Liver (tissue), 8 donors: ENCODE measurements at regions not wholly inside any gene's neighbourhood (a gene's known extent, or its start where the extent isn't known, plus 50 kb on each side); places are given as distances from the start of the nearest gene placed in this dataset.

ENCODE experiments used
- DNase-seq: peaks from one replicate; pipeline ENCODE4 v3.0.0-alpha.2; 2017; ENCODE audit warnings: low spot score
- H3K27ac ChIP-seq, 2 donors: one replicate each; pipeline ENCODE4 v1.7.0; 2013; ENCODE audit warnings: inconsistent platforms in 2 of 2, low read length in 2 of 2, control low read depth in 1 of 2, low read depth in 1 of 2, mild to moderate bottlenecking in 1 of 2
- H3K27me3 ChIP-seq, 4 donors: one replicate each; pipeline versions ENCODE4 v1.6.1 to v1.7.0; 2013; ENCODE audit warnings: low read length in 3 of 4, inconsistent platforms in 1 of 4, mild to moderate bottlenecking in 1 of 4, moderate library complexity in 1 of 4; ENCODE audit not compliant: control insufficient read depth in 4 of 4, insufficient read depth in 4 of 4
- H3K36me3 ChIP-seq, 4 donors: one replicate each; pipeline versions ENCODE4 v1.6.1 to v1.7.0; 2013; ENCODE audit warnings: low read length in 3 of 4, mild to moderate bottlenecking in 3 of 4, low read depth in 1 of 4, moderate library complexity in 1 of 4; ENCODE audit not compliant: control insufficient read depth in 4 of 4, insufficient read depth in 3 of 4
- H3K4me1 ChIP-seq, 4 donors: one replicate each; pipeline versions ENCODE4 v1.6.1 to v1.7.0; 2013; ENCODE audit warnings: low read length in 3 of 4, mild to moderate bottlenecking in 3 of 4, moderate library complexity in 1 of 4; ENCODE audit not compliant: control insufficient read depth in 4 of 4, insufficient read depth in 4 of 4
- H3K4me3 ChIP-seq, 3 donors: one replicate each; pipeline versions ENCODE4 v1.6.1 to v1.7.0; 2013; ENCODE audit warnings: low read length in 3 of 3, control low read depth in 1 of 3, low read depth in 1 of 3, mild to moderate bottlenecking in 1 of 3
- H3K9ac ChIP-seq, 2 donors: one replicate each; pipeline ENCODE4 v1.7.0; 2013; ENCODE audit warnings: low read length in 2 of 2, mild to moderate bottlenecking in 2 of 2, moderate library complexity in 2 of 2, control low read depth in 1 of 2, low read depth in 1 of 2
- H3K9me3 ChIP-seq, 4 donors: one replicate each; pipeline versions ENCODE4 v1.6.1 to v1.7.0; 2013; ENCODE audit warnings: low read length in 3 of 4; ENCODE audit not compliant: control insufficient read depth in 4 of 4
- ATF3 ChIP-seq: IDR thresholded peaks from 2 replicates; pipeline ENCODE4 v1.6.1; 2016; ENCODE audit warnings: antibody characterized with exemption
- CTCF ChIP-seq: fragments of 150-350 bp; IDR thresholded peaks from 2 replicates; pipeline ENCODE4 v1.5.1; 2017; ENCODE audit warnings: improper control_type of control experiment, low read depth, low read length; ENCODE audit not compliant: missing input control
- EGR1 ChIP-seq, 2 donors: IDR thresholded peaks; 2 replicates each; pipeline ENCODE4 v1.6.1; 2016 to 2018; ENCODE audit warnings: antibody characterized with exemption in 2 of 2, low read depth in 2 of 2
- FOXA1 ChIP-seq: IDR thresholded peaks from 2 replicates; pipeline ENCODE4 v1.6.1; 2016; ENCODE audit warnings: antibody characterized with exemption
- HNF4A ChIP-seq, 2 donors: conservative IDR thresholded peaks; 2 replicates each; pipeline ENCODE4 v1.6.1; 2016; ENCODE audit warnings: antibody characterized with exemption in 2 of 2, mild to moderate bottlenecking in 2 of 2
- HNF4G ChIP-seq: IDR thresholded peaks from 2 replicates; pipeline ENCODE4 v1.6.1; 2016; ENCODE audit warnings: antibody characterized with exemption
- JUND ChIP-seq, 2 donors: IDR thresholded peaks; 2 replicates each; pipeline ENCODE4 v1.6.1; 2016; ENCODE audit warnings: antibody characterized with exemption in 2 of 2
- NR2F2 ChIP-seq: IDR thresholded peaks from 2 replicates; pipeline ENCODE4 v1.6.1; 2016; ENCODE audit warnings: antibody characterized with exemption
- RAD21 ChIP-seq, 2 donors: IDR thresholded peaks; 2 replicates each; pipeline ENCODE4 v1.6.1; 2016; ENCODE audit warnings: antibody characterized with exemption in 2 of 2, mild to moderate bottlenecking in 2 of 2
- REST ChIP-seq: IDR thresholded peaks from 2 replicates; pipeline ENCODE4 v1.6.1; 2016; ENCODE audit warnings: antibody characterized with exemption, mild to moderate bottlenecking
- RXRA ChIP-seq, 2 donors: IDR thresholded peaks; 2 replicates each; pipeline ENCODE4 v1.6.1; 2017 to 2018; ENCODE audit warnings: antibody characterized with exemption in 2 of 2, mild to moderate bottlenecking in 1 of 2
- SP1 ChIP-seq: IDR thresholded peaks from 2 replicates; pipeline ENCODE4 v1.6.1; 2018; ENCODE audit warnings: antibody characterized with exemption, mild to moderate bottlenecking
- YY1 ChIP-seq: IDR thresholded peaks from 2 replicates; pipeline ENCODE4 v1.6.1; 2016; ENCODE audit warnings: antibody characterized with exemption, mild to moderate bottlenecking
- ZBTB33 ChIP-seq: IDR thresholded peaks from 2 replicates; pipeline ENCODE4 v1.6.1; 2016; ENCODE audit warnings: antibody characterized with exemption
- WGBS: extraction: QIAGEN DNeasy Blood & Tissue Kit; methylation state at CpG from one replicate; pipeline ENCODE4 v1.1.7; 2013; 5-methylcytosine and 5-hydroxymethylcytosine counted together
- TF ChIP-seq, protein P1 (sequence below): IDR thresholded peaks from 2 replicates; pipeline ENCODE4 v1.6.1; 2016; ENCODE audit warnings: antibody characterized with exemption
- donor health status: healthy.
- donor health status: healthy.
- donor health status: healthy.
- donor health status: healthy.
- donor health status: healthy.

- Histone ChIP-seq H3K27me3 (no peaks in the 10 kb centered on the region), H3K27ac (no peak overlapping the region), H3K4me3 (no peak overlapping the region), H3K9me3 (no peaks in the 10 kb centered on the region), H3K9ac (peak overlapping the region in 1 of 2 donors; percentile 18), H3K4me1 (peaks cover 0 to 4% (median 3%) of the 10 kb centered on the region in 4 donors), H3K36me3 (no peaks in the 10 kb centered on the region)
- no peak for DNase-seq
- WGBS, result 61% methylated on average over 4 of the region's 4 CpGs
- TF ChIP-seq RXRA (IDR thresholded peaks at IDR 0.05), result no peak
- peak; percentile 100 for TF ChIP-seq RAD21 (IDR thresholded peaks at IDR 0.05)
- TF ChIP-seq, protein P1, sequence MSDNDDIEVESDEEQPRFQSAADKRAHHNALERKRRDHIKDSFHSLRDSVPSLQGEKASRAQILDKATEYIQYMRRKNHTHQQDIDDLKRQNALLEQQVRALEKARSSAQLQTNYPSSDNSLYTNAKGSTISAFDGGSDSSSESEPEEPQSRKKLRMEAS, result no peak
- TF ChIP-seq EGR1 (IDR thresholded peaks at IDR 0.05; ENCODE audit: low read depth in 2 of 2), result no peak
- peak; percentile 77 for TF ChIP-seq CTCF
- TF ChIP-seq NR2F2, result no peak
- peak in 1 of 2 donors; percentile 17 for TF ChIP-seq HNF4A (conservative IDR thresholded peaks at IDR 0.05)
Measured at GRCh38 chr18:64244571-64244970, 95.7 kb upstream of the LINC00305 start.

DNA sequence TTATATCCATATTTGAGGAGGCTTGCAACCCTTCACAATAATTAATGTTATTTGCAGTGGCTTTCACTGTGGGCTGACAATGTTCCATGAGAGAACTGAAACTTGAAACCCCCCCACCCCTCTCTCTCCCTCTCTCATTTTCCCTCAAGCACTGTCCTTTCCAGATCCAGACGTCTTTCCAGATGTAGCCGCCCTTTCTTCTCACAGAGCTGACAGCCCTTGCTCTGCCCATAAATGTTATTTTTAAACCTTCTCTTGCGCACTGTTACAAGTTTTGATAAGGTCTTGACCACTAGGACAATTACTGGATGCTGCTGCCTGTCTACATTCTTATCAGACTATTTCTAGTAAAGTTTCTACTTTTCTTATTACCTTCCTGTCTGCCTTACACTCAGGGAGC, 91.4 kb upstream of the LINC00305 start:
- H3K9ac ChIP-seq, result no peak overlapping the region
- H3K4me1 ChIP-seq, result peaks cover 0 to 4% (median 3%) of the 10 kb centered on the region in 4 donors
- WGBS, result 69% methylated on average over 3 of the region's 3 CpGs
- no peak overlapping the region for H3K27ac ChIP-seq
- H3K9me3 ChIP-seq, result no peaks in the 10 kb centered on the region
- no peak for DNase-seq
- H3K4me3 ChIP-seq, result no peak overlapping the region
- H3K36me3 ChIP-seq, result no peaks in the 10 kb centered on the region
- no peak for TF ChIP-seq ZBTB33
- TF ChIP-seq CTCF, result no peak
- no peak for TF ChIP-seq NR2F2
- H3K27me3 ChIP-seq, result no peaks in the 10 kb centered on the region

- Histone ChIP-seq H3K27me3 (no peaks in the 10 kb centered on the region), H3K9ac (no peak overlapping the region), H3K9me3 (no peaks in the 10 kb centered on the region), H3K4me1 (no peaks in the 10 kb centered on the region), H3K4me3 (no peak overlapping the region), H3K36me3 (no peaks in the 10 kb centered on the region), H3K27ac (no peak overlapping the region)
- DNase-seq, result no peak
- 94% methylated on average over 2 of the region's 2 CpGs for WGBS
- TF ChIP-seq RXRA (IDR thresholded peaks at IDR 0.05) (no peak), EGR1 (IDR thresholded peaks at IDR 0.05; ENCODE audit: low read depth in 2 of 2) (no peak), HNF4G (no peak), FOXA1 (no peak), CTCF (no peak), REST (no peak), RAD21 (IDR thresholded peaks at IDR 0.05) (no peak), JUND (IDR thresholded peaks at IDR 0.05) (no peak), HNF4A (conservative IDR thresholded peaks at IDR 0.05) (no peak), SP1 (no peak), NR2F2 (no peak), ATF3 (no peak), YY1 (no peak)
Measured at GRCh38 chr18:64238076-64238475, 89.2 kb upstream of the LINC00305 start.
